Ishikawa (cell line): ENCODE measurements at regions not wholly inside any gene's neighbourhood (a gene's known extent, or its start where the extent isn't known, plus 50 kb on each side); places are given as distances from the start of the nearest gene placed in this dataset.

Experiments
- CEBPB ChIP-seq: IDR thresholded peaks from 2 replicates; pipeline ENCODE4 v1.6.1; 2012
- CREB1 ChIP-seq: IDR thresholded peaks from 2 replicates; pipeline ENCODE4 v1.6.1; 2012; ENCODE audit warnings: low read depth
- EGR1 ChIP-seq: IDR thresholded peaks from 2 replicates; pipeline ENCODE4 v1.6.1; 2012
- EP300 ChIP-seq: IDR thresholded peaks from 2 replicates; pipeline ENCODE4 v1.6.1; 2012; ENCODE audit warnings: borderline replicate concordance
- FOXM1 ChIP-seq: IDR thresholded peaks from 2 replicates; pipeline ENCODE4 v1.6.1; 2012; ENCODE audit warnings: low read depth, borderline replicate concordance
- NFIC ChIP-seq: IDR thresholded peaks from 2 replicates; pipeline ENCODE4 v1.6.1; 2012
- RAD21 ChIP-seq: IDR thresholded peaks from 2 replicates; pipeline ENCODE4 v1.6.1; 2012; ENCODE audit warnings: low read depth
- TAF1 ChIP-seq: IDR thresholded peaks from 2 replicates; pipeline ENCODE4 v1.6.1; 2012; ENCODE audit warnings: low read depth, mild to moderate bottlenecking
- TCF12 ChIP-seq: IDR thresholded peaks from 2 replicates; pipeline ENCODE4 v1.6.1; 2012; ENCODE audit warnings: low read depth
- TEAD4 ChIP-seq: IDR thresholded peaks from 2 replicates; pipeline ENCODE4 v1.6.1; 2012
- USF1 ChIP-seq: IDR thresholded peaks from 2 replicates; pipeline ENCODE4 v1.6.1; 2012
- YY1 ChIP-seq: IDR thresholded peaks from 2 replicates; pipeline ENCODE4 v1.6.1; 2012; ENCODE audit warnings: low read depth
- ZBTB7A ChIP-seq: IDR thresholded peaks from 2 replicates; pipeline ENCODE4 v1.6.1; 2012; ENCODE audit warnings: low read depth
- TF ChIP-seq, protein P1 (sequence below): IDR thresholded peaks from 2 replicates; pipeline ENCODE4 v1.6.1; 2012; ENCODE audit warnings: low read depth, mild to moderate bottlenecking
- TF ChIP-seq, protein P2 (sequence below): IDR thresholded peaks from 2 replicates; pipeline ENCODE4 v1.6.1; 2012

GRCh38 chr16:86856946-86857586 is 278.7 kb downstream of the FOXL1 start:
- TF ChIP-seq TAF1, result no peak
- TF ChIP-seq EP300, result no peak
- TF ChIP-seq CREB1, result no peak
- TF ChIP-seq ZBTB7A, result no peak
- no peak for TF ChIP-seq RAD21
- TF ChIP-seq EGR1, result no peak
- TF ChIP-seq YY1, result no peak
- TF ChIP-seq FOXM1, result no peak
- TF ChIP-seq, protein P1, sequence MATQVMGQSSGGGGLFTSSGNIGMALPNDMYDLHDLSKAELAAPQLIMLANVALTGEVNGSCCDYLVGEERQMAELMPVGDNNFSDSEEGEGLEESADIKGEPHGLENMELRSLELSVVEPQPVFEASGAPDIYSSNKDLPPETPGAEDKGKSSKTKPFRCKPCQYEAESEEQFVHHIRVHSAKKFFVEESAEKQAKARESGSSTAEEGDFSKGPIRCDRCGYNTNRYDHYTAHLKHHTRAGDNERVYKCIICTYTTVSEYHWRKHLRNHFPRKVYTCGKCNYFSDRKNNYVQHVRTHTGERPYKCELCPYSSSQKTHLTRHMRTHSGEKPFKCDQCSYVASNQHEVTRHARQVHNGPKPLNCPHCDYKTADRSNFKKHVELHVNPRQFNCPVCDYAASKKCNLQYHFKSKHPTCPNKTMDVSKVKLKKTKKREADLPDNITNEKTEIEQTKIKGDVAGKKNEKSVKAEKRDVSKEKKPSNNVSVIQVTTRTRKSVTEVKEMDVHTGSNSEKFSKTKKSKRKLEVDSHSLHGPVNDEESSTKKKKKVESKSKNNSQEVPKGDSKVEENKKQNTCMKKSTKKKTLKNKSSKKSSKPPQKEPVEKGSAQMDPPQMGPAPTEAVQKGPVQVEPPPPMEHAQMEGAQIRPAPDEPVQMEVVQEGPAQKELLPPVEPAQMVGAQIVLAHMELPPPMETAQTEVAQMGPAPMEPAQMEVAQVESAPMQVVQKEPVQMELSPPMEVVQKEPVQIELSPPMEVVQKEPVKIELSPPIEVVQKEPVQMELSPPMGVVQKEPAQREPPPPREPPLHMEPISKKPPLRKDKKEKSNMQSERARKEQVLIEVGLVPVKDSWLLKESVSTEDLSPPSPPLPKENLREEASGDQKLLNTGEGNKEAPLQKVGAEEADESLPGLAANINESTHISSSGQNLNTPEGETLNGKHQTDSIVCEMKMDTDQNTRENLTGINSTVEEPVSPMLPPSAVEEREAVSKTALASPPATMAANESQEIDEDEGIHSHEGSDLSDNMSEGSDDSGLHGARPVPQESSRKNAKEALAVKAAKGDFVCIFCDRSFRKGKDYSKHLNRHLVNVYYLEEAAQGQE, result no peak
- no peak for TF ChIP-seq TEAD4
- no peak for TF ChIP-seq NFIC

- TF ChIP-seq, protein P2, sequence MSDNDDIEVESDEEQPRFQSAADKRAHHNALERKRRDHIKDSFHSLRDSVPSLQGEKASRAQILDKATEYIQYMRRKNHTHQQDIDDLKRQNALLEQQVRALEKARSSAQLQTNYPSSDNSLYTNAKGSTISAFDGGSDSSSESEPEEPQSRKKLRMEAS, result no peak
- TF ChIP-seq TEAD4, result no peak
- TF ChIP-seq NFIC, result no peak
- TF ChIP-seq YY1, result no peak
- TF ChIP-seq CEBPB, result no peak
- TF ChIP-seq ZBTB7A, result no peak
- TF ChIP-seq EGR1, result no peak
- no peak for TF ChIP-seq CREB1
- TF ChIP-seq, protein P1, result no peak
- no peak for TF ChIP-seq TAF1
- TF ChIP-seq EP300, result no peak
- no peak for TF ChIP-seq TCF12
- no peak for TF ChIP-seq USF1
- TF ChIP-seq RAD21, result no peak
- no peak for TF ChIP-seq FOXM1
These were observed 279.5 kb downstream of the FOXL1 start for GRCh38 chr16:86857807-86858206.

GRCh38 chr16:86858501-86858900 is 280.2 kb downstream of the FOXL1 start:
- TF ChIP-seq, protein P2, result no peak
- no peak for TF ChIP-seq EGR1
- no peak for TF ChIP-seq RAD21
- TF ChIP-seq USF1, result no peak
- no peak for TF ChIP-seq NFIC
- no peak for TF ChIP-seq YY1
- no peak for TF ChIP-seq CEBPB
- TF ChIP-seq EP300, result no peak
- no peak for TF ChIP-seq CREB1
- no peak for TF ChIP-seq TEAD4
- TF ChIP-seq, protein P1, result no peak
- no peak for TF ChIP-seq TCF12
- TF ChIP-seq FOXM1, result no peak
- TF ChIP-seq ZBTB7A, result no peak
- no peak for TF ChIP-seq TAF1

DNA sequence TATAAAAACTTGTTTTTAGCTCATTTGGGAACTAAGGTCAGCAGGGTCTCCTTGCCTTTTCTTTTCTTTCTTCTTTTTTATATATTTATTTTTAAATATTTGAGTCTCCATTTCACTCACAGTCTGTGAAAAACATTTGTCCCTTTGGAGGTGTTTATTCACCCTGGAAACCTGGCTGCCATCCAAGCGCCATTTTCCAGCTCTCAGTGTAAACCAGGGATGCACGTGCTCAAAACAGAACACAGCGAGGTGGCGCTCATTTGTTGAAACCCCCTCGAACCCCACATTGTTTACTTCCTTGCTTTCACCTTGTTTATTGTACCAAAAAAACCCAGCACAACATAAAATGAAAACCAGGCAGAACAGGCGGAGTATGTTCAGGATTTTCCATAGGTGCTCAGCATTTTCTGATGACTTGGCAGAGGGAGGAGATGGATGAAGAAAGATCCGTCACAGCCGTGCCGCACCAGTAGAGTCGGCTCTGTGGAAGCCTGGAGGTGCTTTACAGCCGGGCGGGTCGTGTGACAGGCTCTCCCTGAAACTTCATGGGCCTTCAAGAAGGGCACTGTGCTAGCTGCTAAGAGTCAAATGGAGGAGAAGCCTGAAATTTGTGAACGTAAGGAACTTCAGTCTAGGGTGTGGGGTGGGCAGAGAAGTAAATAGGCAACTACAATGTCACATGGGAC is 284.4 kb downstream of the FOXL1 start:
- no peak for TF ChIP-seq EGR1
- TF ChIP-seq RAD21, result no peak
- no peak for TF ChIP-seq ZBTB7A
- TF ChIP-seq TEAD4, result no peak
- TF ChIP-seq, protein P1, result no peak
- TF ChIP-seq EP300, result no peak
- no peak for TF ChIP-seq FOXM1
- TF ChIP-seq YY1, result no peak
- TF ChIP-seq CREB1, result no peak
- TF ChIP-seq NFIC, result no peak
- TF ChIP-seq, protein P2, result no peak
- TF ChIP-seq USF1, result no peak
- no peak for TF ChIP-seq TAF1
- TF ChIP-seq CEBPB, result no peak
- TF ChIP-seq TCF12, result no peak
